Umbilical cord (tissue), 1 donor: ENCODE measurements at regions not wholly inside any gene's neighbourhood (a gene's known extent, or its start where the extent isn't known, plus 50 kb on each side); places are given as distances from the start of the nearest gene placed in this dataset.
A peak's percentile ranks its signal among the peaks of the same experiment; 100 is the strongest.
"Not testable (repeated sequence)": the region's sequence is repeated elsewhere in the genome, so short reads cannot be mapped to it uniquely, and the experiment has no call there.

ENCODE experiments used
- DNase-seq: peaks from one replicate; pipeline ENCODE4 v3.0.0-alpha.2; 2015; ENCODE audit warnings: low spot score

DNA sequence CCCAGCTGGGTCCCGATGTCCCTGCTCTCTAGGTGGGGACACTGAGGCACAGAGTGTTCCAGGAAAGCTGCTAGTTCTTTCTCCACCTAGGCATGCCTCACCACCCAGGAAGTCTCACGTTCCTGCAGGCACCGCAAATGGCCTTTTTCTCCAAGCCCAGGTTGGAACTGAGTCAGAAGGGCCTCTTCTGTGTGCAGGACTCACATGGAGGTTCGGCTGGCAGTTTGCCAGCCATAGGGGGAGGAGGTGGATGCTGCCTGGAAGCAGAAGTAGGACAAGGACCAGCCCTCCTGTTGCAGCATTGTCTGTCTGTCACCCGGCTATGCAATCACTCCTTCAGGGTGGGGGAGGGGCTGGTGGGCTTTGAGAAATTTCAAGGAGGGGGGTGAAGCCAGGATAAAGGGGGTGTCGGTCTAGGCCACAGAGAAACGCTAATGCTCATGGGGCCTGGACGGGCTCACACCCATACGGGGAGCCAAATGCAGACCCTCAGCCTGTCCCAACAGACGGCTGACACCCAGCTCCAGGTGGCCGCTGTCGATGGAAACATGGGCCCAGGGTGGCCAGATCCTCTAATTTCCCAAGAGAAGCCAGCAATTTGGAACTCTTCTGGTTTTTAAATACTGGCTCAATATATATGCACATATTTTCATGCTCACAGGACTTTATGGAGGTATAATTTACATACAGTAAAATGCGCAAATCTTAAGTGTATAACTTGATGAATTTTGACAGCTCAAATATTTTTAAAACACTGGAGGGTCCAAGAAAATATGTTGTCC is 120.5 kb downstream of the PHETA1 start:
- peak; percentile 1 for DNase-seq

DNA sequence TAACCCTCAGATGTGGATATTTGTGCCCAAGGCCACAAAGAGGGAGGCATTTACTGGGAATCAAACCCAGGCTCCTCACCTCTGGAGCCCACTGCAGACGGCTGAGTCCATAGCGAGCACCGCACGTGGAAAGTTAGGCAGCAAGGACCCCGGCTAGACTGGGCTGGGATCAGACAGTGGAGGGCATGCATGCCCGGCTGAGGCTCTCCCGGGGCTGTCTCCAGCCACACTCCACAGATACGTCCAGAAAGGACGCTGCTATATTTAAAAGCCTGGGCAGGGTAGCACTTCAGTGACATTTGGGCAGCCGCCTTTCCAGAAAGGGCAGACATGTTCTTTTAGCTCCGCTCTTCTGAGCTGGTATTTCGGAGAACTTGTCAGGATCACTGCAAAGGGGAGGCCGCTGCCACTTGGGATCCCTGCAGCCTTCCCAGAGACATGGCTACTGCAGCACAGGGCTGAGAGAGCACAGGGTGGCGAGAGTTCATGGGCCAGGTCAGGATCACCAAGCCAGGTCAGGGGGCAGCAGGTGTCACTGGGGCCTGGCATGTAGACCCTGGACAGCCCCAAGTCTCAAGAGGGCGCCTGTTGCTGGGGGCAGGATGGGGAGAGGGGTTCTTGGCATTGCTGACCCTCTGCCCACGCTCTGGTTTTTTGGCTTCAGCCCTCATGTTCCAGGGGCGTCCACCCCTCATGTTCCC is 121.7 kb downstream of the PHETA1 start:
- DNase-seq: no peak

DNA sequence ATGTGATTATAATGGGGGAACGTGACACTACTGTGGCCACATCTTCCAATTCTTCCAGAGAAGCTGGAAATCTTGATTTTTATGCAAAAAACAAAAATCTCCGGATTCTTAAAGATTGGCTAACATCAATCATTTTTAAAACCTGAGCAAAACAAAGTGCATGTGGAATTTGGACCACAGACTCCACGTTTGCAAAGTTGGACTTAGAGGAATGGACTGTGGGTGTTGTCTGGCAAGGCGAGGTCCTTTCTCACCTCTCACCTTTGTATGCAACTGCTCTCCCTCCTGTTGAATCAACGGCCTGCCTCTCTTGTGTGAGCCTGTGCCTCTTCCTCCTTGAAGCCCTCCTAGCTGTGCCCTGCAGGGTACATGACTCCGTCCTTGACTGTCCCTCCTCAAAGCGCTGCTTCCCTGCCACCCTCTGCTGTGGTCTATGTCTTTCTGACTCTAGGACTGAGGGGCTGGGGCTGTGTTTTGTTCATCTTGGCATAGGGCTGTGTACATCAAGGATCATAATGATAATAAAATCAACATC is 122.4 kb downstream of the PHETA1 start:
- DNase-seq: no peak

DNA sequence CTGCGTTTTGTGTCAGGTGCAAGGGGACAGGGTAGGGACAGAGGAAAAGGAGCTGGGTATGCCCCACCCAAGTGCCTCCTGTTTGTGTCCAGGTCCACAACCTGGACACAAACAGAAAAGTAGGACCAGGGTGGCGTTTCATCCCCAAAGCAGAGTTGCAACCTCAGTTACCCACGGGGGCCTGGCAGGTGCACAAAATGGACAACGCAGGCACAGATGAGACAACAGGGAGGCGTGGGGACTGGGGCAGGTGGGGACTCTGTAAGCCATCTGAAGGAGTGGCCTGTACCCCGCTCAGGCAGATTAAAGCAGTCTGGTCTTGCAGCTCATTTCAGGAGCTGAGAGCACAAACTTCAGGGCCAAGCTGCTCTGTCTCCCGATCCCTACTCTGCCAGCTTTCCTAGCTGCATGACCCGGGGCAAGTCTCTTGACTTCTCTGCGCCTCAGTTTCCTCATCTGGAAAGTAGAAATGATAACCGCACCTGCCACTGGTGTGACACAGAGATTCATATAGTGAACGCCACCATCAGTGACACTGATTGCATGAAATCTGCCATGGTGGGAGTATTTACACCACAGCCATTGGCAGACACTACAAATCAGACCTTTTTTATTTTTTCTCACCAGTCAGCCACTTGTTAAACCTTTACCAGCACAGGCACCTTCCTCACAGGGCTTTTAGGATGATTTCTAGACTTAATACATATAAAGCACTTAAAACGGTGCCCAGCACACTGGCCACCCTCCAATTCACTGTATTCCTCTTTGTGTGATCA is 123.0 kb downstream of the PHETA1 start:
- DNase-seq: no peak

DNA sequence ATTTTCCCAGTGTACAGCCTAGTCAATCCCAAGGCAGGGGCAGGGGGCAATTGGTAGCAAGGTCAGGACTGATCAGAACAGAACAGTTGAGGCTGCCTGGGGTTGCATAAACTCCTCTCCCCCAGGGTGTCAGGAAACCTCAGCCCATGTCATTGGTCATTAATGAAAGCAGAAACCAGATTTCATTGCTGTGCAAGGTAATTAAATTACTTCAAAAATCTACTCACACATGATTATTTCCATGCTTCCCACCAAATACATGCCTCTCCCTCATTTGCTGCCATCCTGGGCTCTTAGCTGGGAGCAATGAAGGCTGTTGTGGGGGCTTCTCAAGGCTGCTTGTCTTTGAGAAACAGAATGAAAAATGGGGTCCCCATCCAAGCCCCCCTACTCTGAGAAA is 124.2 kb downstream of the PHETA1 start:
- DNase-seq: no peak

DNA sequence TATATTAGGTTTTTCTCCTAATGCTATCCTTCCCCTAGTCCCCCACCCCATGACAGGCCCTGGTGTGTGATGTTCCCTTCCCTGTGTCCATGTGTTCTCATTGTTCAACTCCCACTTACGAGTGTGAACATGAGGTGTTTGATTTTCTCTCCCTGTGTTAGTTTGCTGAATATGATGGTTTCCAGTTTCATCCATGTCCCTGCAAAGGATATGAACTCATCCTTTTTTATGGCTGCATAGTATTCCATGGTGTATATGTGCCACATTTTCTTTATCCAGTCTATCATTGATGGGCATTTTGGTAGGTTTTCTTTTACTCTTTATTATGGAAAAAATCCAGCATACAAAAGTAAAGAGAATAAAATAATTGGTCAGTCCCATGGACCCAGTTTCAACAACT is 126.1 kb downstream of the PHETA1 start:
- not testable (repeated sequence) for DNase-seq

DNA sequence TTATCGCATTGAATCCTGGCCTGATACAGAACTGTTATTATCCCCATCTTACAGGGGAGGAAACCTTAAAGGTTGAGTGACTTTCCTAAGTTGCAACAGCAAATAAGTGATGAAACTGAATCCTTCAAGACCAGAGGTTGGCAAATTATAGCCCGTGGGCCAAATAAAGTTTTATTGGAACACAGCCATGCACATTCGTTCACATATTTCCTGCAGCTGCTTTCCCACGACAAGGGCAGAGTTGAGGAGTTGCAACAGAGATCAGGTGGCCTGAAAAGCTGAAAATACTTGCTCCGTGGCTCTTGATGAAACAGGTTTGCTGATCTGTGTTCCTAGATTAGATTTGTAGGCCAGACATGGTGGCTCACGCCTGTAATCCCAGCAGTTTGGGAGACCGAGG is 126.7 kb downstream of the PHETA1 start:
- DNase-seq: no peak

DNA sequence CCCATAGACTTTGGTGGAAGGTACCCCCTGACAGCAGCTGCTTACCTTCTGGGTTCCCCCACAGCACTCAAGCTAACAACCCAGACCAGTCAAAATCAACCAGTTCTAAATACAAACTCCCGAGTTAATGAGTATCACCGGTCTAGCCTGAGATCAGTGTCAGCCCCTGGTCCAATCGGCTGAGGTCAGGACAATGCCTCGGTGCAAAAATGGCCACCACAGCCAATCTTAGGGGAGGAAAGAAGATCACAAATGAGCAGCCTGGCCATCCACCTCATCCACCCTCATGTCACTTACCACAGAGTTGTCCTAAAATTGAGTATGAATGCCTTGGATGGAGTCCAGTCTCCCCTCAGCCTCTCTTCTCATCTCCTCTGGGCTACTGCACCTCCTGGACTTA is 128.5 kb downstream of the PHETA1 start:
- no peak for DNase-seq

DNA sequence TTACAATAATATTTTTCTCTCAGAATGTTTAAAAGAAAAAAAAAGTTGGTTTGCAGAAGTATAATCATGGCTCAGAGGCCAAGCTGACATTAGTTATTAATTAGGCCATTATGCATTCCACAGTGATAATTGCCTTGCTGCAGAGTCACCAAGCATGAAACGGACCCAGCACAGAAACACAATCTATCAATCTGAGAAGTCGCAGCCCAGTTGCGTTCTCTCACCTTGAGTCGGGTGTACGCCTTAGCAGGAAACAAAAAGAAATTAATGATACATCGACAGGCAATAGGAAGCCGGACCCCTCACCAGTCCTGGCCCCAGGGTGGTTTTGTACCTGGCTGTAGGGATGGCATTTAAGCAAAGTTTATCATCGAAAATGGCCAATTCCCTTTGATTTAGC is 129.7 kb downstream of the PHETA1 start:
- no peak for DNase-seq

DNA sequence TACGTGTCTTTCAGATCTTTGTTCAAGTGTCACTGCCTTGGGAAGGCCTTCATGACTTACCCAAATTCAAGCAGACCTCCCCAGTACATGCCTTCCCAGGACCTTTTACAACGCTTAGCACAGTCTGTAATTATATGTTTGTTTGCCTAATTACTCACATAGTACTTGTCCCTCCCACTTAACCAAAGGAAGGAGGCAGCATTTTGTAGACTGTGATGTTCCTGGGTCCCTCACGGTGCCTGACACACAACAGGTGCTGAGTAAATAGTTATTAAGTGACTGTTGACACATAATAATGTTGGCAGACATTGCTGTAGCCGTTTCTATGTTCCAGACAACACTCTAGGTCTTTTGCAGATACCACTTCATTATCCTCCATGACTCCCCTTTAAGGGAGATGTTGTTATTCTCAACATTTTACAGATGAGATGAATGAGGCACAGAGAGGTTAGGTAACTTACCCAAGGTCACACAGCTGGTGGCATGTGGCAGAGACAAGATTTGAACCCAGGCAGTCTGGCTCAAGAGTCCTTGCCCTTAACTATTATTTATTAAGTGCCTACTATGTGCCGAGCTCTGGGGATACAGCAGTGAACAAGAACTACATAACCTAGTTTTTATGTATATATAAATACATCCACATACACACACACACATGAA is 130.7 kb downstream of the PHETA1 start:
- no peak for DNase-seq

DNA sequence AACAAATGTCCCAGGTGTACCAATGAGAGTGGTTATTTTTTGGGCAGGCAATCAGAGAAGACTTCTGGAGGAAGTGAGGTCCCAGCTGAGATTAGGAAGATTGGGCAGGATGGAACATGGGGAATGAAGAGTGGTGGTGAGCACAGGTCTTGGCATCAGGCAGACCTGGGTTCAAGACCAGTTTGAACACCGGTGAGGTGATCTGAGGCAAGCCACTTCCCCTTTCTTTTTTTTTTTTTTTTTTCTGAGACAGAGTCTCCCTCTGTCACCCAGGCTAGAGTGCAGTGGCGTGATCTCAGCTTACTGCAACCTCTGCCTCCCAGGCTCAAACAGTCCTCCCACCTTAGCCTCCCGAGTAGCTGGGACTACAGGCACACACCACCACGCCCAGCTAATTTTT is 134.4 kb downstream of the PHETA1 start:
- not testable (repeated sequence) for DNase-seq

DNA sequence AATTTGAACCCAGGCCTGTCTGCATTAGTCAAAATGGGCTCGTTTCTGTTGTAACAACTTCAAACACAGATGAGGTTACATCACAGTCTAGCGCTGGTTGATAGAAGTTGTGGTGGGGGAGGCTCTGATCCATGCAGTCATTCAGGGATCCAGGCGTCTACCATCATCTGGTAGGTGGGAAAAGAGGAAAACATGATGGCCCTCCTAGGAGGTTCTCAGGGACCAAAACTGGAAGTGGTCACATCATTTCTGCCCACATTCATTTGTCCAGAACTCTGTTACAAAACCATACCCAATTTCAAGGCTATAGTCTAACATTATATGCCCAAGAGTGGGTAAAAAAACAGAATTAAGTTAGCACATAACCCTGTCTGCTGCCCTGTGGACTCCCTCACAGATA is 135.1 kb downstream of the PHETA1 start:
- DNase-seq: no peak

DNA sequence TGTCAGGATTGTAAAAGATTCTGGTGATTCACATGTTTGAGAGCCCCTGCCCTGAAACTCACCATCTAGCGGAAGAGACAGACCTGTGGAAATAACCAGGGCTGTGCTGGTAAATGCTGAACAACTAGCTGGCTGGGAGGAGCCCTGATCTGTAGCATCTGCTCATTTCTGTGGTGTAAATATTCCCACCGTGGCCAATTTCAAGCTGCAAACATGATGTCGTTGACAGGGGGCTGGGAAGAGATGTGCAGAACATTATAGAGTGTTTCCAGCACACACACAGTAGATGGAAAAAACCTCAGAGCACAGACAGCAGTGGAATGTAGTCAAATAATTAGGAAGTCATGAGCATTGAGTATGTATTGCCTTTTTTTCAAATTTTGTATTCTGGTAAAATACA is 138.2 kb downstream of the PHETA1 start:
- DNase-seq: no peak

DNA sequence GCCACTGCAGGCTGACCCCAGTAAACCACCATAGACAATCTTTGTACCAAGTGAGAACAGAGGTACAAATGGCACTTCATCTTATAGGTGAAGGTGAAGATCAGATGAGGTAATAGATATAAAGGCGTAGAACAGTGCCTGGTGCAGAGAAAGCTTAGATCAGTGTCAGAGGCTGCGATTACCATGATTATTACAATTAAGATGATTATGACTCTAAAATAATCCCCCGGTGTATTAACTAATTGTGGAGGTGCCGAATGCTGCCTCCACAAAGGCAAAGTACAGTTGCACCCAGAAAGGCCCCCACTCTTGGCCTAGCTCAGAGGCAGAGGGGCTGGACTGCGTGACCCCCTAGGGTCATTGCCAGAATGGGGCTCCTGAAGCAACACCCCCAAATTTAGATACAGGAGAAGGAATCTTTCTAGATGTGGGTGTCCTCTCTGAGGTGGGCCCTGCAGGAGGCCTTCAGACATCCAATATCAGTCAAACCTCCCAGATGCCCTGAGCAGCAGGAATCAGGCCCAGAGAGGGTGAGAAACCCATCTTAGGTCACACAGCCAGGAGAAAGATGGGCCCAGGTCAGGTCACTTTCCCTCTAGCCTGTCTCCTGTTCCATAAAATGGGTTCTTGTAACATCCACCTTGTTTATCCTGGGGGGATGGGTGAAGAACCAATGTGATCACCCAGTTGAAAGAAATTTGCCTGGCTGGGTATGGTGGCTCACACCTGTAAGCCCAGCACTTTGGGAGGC is 139.8 kb downstream of the PHETA1 start:
- no peak for DNase-seq

DNA sequence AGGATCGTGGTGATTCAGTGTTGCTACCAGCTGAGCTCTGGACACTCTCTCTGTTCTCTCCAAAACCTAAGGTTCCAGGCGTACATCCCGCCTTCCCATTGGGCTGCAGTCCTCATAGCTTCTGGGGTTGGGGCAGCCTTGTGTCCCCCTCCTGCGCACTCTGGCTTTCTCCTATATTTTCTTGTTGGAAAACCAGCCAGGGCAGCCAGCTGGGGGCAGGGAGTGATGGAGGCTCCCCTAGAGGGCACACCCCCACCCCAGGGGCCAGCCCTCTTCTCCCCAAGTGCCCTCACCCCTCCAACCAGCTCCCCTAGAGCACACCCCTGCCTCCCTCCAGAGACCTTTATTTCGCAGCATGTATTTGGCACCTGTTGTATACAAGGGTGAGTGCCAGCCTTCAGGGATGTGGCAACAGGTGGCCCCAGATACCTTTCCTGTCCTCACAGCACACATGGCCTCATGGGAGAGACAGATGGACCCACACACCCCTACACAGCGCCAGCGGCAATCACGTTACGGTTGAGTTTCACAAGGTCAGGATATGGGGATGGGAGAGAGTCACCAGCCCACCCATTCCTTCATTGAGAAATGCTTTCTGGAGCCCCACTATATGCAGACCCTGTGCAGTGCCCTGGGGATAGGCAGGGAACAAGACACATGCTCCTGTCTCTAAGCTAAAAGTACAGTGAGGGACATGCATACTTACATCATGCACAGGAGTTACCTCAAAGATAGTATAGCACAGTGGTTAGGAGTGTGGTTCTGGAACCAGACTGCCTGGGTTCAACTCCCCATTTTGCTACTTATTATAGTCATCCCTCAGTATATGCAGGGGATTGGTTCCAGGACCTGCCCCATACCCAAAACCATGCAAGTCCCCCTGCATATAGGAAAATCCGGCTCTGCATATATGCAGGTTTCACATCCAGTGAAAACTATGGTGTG is 141.1 kb downstream of the PHETA1 start:
- no peak for DNase-seq

DNA sequence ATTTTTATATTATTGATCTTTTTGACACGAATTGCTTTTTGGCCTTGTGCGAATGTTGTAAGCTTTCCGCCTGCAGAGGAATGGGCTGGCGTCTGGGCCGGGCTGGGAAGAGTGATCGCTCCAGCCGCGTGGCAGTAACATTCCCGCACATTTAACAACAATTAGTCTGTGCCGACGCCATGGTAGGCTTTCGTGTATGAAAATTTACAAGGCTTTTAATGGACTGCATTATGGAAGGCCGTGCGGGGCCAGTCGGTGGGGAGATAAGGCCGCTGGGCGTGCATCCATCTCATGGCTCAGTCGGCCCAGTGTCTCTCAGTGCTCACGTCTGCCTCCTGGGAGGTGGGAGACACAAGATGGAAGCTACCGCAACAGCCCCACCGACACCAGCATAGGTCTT is 142.2 kb downstream of the PHETA1 start:
- no peak for DNase-seq

DNA sequence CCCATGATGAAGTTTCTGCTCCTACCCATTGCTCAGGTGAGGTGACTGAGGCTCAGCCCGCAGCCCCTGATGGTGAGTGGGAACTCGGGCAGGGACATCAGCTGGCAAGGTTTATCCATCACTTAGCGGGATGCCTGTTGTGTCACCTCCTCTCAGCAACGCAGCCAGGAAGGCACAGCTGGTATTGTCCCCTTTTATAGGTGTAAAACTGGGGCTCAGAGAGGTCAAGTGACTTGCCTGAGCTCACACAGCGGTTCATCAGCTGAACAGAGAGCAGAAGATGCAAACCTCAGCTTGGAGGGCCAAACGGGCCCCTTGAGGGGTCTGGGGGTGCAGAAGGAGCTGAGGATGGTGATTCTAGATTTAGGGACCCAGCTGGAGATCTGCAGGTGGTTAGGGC is 143.6 kb downstream of the PHETA1 start:
- no peak for DNase-seq

DNA sequence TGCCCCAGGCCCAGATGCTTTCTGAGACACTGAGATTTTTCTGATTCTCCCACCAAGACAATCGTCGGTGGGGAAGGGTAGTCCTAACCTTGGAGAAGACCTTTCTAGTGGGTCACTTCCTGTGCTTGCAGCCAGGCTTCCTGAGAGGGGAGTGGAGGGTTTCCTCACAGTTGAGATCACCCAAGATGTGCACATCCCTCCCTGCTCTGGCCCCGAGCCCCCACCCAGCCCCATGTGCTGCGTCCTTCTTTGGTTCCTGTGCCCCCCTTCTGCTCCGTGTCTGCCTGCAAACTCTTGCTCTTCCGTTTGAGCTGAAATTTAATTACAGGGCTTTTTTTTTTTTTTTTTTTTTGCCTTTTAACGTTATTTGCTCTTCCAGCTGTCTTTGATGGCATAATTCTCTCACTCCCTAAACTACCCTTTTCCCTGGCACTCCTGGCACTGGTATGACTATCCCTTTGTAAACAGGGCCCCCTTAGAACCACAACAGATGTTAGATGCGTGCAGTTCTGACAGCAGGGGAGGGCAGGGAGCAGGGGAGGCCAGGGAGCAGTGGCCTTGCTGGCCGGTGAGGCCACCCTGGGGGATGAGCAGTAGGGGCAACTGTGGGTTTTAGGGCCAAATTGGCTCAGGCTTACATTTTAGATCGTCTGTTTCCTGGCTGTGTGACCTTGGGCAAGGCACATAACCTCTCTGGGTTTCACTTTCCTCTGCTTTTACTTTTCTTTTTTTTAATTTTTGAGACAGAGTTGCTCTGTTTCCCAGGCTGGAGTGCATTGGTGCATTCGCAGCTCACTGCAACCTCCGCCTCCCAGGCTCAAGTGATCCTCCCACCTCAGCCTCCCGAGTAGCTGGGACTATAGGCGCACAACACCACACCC is 144.5 kb downstream of the PHETA1 start:
- DNase-seq: no peak

DNA sequence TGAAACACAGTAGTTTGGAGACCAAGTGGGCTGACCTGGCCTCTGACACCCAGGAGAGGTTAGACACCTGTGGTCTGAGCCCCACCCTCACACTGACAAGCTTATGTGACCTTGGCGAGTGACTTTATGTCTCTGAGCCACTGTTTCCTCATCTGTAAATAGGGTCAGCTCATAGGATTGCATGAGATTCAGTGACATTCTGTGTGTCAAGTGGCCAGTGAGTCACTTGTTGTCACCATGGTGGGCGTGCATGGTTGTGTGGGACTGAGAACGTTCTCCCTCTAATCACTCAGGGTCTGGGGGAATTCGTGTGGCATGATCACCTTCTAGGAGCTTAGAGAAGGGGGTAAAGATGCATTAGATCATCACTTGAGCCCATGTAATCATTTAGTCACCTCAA is 146.4 kb downstream of the PHETA1 start:
- no peak for DNase-seq
